PC-3 (cell line): ENCODE measurements at regions not wholly inside any gene's neighbourhood (a gene's known extent, or its start where the extent isn't known, plus 50 kb on each side); places are given as distances from the start of the nearest gene placed in this dataset.

Experiments used
- CTCF ChIP-seq: fragments of 300-600 bp; sonication (generic); conservative IDR thresholded peaks from 2 replicates; pipeline ENCODE4 v1.5.1; 2017; ENCODE audit warnings: antibody characterized with exemption, low read depth, mild to moderate bottlenecking, low read length
- EZH2 ChIP-seq: fragments of 300-600 bp; sonication (generic); IDR thresholded peaks from one replicate; pipeline ENCODE4 v1.6.1; 2017; ENCODE audit warnings: antibody characterized with exemption, mild to moderate bottlenecking, low read length; ENCODE audit not compliant: unreplicated experiment
- EZH2phosphoT487 ChIP-seq: fragments of 300-600 bp; sonication (generic); IDR thresholded peaks from 2 replicates; pipeline ENCODE4 v1.6.1; 2018; ENCODE audit warnings: mild to moderate bottlenecking, antibody characterized with exemption, low read length, borderline replicate concordance

DNA sequence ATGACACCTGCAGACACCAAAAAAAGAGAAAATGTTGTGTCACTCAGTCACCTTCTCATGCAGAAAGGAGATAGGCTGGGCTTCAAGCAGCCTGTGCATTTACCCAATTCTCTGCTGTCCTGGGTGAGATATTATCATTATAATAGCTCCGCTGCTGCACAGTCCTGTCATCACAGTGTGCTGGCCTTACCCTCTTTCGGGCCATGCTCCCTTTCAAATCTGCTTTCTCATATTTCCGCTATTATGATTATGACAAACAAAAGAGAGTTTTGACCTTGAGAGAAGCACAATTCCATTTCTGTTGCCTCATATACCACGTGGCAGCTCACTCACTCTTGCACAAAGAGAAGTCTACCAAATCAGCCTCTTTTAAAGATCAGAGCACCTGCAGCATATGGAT is 1350.1 kb upstream of the ACO1 start:
- TF ChIP-seq CTCF (no peak), EZH2 (no peak), EZH2phosphoT487 (no peak)
